Activated CD4-positive, alpha-beta T cell treated with anti-CD3 and anti-CD28 coated beads for 48 hours (primary cell): ENCODE measurements at regions not wholly inside any gene's neighbourhood (a gene's known extent, or its start where the extent isn't known, plus 50 kb on each side); places are given as distances from the start of the nearest gene placed in this dataset.

ENCODE experiments used
- DNase-seq: peaks from one replicate; pipeline ENCODE4 v3.0.0-alpha.2; 2020

DNA sequence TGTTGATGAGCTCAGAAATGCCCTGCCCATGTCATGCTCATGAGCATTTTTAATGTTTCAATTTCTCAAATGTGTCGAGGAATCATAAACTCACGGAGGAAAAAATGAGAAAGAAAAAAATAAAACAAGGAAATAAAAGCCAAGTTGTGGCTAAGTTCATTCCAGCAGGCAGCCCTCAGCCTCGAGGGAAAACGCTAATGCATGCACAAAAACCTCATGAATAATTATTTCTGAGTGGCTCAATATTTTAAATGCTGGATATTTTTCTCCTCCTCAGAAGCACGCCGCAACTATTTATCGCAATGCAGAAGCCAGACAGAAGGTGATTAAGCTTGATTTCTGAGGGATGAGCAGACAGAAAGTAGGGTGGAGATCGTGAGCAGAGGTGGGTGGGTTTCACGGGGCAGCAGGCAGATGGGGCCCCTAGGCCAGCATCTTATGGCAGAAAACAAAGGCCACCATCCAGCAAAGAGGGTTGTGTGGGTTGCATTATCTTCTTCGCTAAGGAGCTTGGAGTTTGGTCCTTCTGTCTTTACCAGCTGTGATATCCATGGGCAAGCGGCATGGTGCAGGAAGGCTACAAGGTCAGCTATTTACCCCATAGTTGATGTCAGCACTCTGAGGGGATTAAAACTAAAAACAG, 151.5 kb upstream of the LRFN2 start:
- no peak for DNase-seq

DNA sequence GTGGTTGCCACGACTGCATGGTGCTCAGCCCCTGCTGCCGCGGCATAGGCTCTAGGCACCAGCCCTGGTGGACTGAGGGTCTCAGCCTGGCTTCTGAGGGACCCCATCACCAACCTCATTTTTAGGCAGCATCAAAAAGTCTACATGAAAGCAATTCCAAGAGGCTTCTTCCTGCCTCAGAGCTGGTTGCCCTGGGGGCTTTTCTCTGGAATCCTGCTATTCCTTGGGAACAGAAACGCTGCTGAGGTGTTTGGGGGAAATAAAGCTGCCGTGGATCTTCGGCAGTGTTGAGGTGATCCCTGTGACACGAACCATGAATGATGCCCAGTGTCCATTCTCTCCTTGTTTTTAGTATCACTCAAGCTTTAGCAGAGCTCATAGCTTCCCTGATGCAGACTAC, 148.4 kb upstream of the LRFN2 start:
- no peak for DNase-seq

DNA sequence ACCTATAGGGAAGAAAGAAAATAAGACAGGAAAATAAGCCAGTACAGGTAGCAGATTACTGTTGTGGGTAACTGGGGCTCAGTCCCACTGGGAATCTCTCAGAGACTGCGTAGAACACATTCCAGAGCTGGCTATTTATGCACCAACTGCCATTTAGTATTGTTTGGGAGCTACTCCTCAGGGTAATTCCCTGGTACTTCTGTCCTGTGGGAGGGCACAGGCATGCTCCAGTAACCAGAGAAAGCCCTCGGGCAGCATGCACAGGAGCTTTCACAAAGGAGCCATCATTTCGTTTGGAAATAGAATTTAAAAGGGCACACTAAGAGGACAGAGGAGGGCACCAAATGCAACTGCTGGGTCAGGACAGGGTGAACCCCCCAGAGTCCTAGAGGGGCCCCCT, 148.0 kb upstream of the LRFN2 start:
- DNase-seq: no peak

DNA sequence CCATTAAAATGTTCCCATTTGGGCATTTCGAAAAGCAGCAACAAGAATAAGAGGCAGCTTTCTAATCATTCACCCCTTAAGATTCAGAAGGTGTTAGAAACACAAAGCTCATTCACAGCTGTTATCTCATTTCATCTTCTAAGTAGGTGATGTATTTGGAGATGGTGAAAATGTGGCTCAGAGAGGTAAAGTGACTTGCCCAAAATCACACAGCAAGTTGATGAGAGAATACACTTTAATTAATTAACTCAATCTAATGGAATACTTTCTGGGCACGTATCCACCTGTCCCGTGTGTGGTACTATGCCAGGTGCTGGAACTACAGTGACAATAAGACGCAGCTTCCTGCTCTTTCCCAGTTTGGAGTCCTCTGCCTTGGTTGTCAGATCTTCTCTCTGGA, 147.4 kb upstream of the LRFN2 start:
- DNase-seq: no peak

DNA sequence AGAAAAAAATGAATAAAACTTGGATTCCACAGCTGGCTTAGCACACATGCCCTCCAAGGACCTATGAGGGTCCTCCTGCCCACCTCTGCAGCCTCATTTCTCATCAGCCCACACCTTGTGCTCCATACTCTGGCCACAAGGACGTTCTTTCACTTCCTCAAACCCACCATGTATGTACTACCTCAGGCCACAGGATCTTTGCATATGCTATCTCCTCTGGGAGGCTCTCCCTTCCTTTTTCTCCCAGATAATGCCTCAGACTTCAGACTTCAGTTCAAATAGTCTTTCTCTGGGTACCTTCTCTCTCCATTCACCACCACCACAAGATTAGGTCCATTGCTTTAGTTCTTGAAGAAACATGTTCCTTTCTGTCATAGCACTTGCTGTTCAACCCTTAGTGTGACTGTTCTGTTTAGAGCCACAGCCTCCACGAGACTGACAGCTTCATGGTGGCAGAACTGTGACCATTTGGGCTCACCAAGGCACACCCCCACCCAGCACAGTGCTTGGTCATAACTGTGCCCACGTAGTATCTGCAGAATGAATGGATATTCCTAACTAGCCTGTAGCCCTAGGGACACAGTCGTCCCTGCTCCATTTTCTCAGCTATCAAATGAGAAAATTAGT, 146.7 kb upstream of the LRFN2 start:
- DNase-seq: no peak

DNA sequence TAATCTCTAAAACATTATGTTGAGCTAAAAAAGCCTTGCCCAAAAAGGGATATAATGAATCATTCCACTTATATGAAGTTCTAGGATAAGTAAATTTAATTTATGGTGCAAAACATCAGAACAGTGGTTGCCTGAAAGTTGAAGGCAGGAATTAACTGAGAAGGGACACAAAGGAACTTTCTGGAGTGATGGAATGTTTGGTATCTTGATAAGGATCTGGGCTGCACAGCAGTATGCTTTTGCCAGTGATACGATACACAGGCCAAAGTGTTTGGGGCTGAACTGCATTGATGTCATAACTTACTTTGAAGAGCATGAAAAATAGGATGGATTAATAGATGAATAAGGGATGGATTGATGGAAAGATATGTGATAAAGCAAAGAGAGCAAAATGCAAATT, 146.1 kb upstream of the LRFN2 start:
- DNase-seq: no peak

DNA sequence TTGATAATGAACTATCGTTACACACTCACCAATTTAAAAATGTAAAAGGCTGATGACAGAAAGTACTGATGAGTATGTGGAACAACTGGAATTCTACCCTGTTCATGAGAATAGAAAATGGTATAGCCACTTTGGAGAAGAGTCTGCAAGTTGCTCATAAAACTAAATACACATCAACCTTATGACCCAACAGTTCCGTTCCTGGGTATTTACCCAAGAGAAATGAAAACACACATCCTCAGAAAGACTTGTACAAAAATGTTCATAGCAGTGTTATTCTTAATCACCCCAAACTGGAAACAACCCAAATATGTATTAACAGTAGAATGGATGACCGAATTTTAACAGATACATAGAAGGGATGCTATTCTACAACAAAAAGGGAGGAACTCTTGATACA, 145.7 kb upstream of the LRFN2 start:
- DNase-seq: no peak

DNA sequence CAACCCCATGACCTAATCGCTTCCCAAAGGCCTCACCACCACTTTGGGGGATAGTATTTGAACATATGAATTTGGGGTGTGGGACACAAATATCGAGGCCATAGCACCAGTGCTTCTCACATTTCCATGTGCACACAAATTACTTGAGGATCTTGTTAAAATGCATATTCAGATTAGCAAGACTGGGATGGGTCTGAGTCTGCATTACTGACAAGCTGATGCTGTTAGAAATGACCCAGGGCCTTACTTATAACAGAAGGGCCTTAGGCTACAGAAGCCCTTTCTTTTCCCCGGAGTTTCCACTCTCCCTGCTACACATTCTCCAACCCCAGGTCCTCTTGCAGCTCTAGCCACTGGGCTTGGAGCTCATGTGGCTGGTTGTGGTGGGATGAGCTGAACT, 141.5 kb upstream of the LRFN2 start:
- no peak for DNase-seq

DNA sequence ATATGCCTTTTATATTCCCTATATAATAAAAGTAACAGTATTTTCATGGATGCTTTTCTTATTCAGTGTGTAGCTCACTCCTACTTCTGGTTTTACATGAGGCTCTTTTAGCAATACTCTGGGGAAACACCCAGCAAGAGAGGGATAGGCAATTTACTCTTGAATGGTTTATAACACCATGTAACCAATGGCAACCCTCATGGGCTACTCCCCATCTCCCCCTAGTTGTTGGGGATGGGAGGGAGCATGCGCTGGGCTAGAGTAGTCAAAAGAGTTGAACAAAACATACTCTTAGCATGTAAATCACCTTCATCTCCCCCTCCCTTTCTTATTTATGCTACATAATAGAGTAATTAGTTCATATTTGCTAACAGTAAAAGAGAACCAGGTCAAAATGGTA, 140.1 kb upstream of the LRFN2 start:
- DNase-seq: no peak

DNA sequence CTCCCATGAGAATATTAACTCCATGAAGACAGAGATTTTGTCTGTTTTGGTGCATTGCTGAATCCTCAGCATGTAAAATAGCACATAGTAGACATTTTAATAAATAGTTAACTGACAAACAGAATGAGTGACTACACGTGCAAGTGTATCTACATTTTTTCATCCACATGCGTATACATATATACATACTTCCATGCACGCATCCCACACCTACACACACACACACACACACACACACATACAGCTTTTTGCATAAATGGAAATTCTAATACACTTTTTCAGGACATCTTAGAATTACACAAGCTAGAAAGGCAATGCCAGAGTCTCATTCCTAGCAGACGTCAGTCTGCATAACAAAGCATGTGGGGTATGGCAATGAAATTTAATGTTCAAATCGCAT, 139.7 kb upstream of the LRFN2 start:
- DNase-seq: no peak

DNA sequence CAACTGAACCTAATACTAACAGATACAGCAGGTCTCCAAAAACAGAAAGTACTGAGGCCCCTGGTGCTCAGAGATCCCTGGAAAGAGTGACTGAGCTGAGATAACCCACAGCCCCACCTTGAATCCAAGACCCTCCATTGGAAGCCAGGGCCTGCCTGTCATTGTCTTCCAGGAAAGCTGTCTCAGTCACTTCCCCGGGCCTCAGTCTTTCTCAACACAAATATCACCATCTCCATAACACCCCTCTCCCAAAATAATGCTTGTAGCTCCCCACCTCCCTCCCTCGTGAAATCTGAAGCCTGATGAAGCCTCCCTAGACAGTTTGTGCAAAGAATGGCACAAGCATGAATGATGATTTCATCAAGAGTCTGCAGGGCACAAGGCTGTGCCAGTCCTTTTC, 138.2 kb upstream of the LRFN2 start:
- no peak for DNase-seq

DNA sequence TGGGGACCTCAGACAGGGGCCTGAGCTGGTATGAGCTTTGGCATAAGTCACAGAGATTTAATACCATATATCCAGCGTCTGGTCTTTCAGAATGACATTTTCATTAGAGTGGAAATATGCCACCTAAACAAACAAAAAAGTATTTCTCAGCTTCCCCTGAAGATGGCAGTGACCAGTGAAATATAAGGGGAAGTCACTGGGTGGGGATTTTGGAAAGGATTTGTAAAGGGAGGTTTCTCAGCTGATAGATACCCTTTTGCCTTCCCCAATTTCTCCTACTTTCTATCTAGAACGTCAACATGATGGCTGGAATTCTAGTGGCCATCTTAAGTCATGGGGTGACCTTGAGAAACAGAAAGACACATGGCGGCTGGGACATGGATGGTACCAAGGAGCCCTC, 137.7 kb upstream of the LRFN2 start:
- no peak for DNase-seq

DNA sequence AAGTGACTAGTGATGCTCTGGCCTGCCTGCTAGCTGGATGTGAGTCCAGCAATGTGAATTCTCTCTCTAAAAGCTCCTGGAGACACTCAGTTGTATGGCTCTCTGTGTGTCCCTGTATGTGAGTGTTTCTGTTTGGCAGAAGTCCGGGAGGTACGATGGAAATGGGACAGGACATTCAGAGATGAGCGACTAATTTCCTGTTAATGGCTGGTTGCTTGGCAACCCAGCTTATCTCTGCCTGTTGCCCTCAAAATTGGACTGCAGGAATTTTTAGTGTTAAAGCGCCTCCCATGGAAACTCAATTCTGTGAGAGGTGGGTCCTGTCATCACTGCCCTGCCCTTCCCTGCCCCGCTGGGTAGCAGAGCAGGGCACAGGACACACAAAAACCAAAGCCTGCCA, 136.8 kb upstream of the LRFN2 start:
- no peak for DNase-seq

DNA sequence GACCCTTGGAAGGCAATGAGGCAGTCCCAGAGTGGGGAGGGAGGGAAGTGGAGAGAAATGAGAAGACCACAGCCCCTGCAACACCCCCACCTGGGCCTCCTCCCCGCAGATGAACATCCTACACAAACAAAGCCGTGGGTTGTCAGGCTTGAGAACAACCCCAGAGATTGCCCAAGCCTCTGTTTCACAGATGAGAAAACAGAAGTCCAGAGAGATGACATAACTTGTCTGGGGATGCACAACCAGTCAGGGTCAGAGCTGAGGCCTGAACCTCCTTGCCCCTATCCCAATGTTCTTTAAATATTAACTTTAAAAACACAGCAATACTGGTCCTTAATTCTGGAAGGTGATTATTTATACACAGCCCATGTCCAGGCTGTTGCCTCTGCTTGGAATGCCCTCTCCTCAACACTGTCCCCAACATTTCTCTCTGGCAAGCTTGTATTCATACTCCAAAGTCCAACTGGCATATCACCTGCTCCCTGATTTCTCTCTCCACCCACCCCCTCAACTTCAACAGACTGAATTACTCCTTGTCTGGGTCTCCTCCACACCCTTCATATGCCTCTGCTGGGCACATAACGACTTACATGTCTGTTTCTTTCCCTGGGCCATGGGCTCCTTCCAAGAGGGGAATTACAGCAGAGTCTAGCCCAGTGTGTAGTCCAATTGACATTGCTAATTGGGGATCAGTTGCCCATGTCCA, 135.5 kb upstream of the LRFN2 start:
- no peak for DNase-seq

DNA sequence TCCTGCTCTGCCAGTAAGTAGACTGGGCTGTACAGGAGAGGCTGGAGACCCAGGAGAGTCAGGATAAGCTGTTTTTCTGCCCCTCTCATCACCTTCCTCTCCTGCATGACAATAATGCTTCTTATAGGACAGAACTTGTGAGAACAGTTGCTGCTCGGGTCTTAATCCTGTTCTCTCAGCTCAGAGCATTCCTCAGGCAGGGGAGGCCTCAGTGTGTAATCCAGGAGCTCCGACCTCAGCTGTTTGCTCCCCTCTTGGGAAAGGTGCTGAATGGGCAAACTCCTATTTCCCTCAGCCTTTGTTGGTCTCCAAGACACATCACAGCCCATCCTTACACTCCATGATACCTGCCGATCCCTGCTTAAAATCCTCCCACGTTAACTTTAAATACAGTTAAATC, 134.9 kb upstream of the LRFN2 start:
- DNase-seq: no peak

DNA sequence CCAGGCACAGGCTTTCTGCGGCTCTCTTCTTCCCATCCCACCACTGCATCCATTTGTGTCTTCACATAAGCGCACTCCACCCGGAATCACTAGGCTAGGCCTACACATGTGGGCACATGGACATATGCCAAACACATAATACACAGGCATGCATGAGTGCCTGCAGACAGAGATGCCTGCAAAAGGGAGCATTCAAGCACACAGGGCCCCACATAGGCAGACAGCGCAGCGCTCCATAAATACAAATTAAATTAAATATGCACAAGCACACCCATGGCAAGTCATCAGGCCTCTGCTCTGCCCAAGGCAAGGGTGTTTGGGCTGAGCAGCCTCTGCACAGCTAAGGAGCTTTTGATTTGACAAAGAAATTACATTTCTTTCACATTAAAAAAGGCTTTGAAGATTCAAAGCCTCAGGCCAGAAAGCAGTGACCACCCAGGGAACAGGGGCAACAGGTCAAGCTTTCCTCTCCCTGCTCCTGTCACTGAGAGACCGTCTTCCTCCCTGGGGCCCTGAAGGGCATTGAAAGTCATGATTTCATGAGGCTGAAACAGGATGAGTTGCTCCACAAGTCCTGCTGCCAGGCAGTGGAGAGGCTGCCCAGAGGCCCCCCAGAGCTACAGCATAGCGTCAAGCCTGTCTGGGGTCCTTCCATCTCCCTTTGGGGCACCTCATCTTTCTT, 134.2 kb upstream of the LRFN2 start:
- DNase-seq: no peak

DNA sequence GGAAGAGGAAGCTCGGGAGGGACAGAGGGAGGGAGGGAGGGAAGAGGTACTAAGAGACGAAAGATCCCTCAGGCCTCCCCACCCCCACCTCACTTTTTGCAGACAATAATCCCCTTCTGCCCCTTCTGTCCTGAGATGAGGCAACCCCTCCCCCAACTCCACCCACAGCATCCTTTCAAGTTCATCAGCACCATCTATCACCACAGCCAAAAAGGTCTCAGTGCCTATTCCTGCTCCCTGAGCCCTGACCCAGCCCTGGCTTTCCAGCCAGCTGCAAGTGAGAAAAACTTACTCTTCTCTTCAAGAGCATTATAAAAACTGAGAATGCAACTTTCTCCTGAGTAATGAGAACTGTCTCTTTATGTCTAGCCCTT, 133.2 kb upstream of the LRFN2 start:
- no peak for DNase-seq

DNA sequence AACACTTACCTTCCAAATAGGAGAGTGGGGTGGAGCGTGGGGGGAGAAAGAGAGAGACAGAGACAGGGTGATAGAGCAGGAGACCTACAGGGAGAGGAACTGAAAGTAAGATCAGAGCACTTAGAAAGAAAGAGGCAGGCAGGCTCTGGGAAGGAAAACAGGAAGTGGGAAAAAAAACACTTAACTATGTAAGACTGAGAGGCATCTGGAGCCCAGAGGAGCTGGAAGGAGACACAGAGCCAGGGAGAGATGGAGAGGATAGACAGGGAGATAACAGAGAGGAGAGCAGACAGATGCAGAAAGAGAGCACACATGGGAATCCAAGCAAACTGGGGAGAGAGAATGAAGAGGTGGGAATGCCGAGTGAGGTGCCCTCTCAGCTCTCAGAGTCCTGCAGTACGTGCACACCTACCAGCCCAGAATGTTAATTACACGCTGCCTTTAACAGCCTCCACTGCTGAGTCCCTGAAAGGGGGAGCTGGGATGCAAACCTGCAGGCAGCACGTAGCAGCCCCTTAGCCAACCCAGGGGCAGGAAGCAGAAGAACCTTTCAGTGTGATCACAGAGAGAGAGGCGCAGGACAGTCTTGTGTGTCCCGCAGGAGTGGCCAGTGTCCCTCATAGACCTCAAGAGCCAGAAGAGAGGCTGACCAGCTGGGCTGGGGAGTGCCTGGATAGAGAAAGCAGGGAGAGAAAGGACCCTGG, 132.7 kb upstream of the LRFN2 start:
- no peak for DNase-seq

DNA sequence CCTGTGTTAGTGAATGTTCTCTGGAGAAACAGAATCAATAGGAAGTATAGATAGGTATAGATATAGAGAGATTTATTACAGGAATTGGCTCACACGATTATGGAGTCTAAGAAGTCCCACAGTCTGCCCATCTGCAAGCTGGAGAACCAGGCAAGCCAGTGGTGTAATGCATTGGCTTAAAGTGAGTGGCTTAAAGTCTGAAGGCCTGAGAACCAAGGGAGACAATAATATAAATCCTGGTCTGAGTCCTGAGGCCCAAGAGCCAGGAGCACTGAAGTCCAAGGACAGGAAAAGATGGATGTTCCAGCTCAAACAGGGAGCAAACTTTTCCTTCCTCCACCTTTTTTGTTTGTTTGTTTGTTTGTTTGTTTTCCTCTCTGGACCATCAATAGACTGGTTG, 131.2 kb upstream of the LRFN2 start:
- no peak for DNase-seq

DNA sequence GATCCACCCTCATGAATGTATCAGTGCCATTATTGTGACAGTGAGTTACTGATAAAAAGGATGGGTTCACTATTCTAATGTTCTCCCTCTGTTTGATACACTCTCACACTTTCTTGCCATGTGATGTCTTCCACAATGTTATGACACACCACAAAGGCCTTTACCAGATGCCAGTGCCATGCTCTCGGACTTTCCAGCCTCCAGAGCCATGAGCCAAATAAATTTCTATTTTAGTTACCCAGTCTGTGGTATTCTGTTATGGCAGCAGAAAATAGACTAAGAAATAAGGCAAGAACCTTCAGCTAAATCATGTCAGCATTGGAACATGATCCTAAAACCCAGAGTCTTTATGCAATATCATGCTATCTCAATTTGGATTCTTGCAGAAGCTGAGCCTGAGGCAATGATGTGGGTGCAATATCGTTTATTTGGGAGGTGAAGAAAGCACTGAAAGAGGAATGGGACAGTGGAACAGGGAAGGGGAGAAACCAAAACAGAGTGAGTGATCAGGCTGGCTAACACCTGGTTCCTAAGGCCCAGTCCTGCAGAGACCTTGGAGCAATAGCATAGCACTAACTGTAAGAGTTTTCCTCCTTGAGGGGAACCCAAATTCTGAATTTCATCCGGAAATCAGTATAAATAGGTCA, 130.4 kb upstream of the LRFN2 start:
- DNase-seq: no peak

DNA sequence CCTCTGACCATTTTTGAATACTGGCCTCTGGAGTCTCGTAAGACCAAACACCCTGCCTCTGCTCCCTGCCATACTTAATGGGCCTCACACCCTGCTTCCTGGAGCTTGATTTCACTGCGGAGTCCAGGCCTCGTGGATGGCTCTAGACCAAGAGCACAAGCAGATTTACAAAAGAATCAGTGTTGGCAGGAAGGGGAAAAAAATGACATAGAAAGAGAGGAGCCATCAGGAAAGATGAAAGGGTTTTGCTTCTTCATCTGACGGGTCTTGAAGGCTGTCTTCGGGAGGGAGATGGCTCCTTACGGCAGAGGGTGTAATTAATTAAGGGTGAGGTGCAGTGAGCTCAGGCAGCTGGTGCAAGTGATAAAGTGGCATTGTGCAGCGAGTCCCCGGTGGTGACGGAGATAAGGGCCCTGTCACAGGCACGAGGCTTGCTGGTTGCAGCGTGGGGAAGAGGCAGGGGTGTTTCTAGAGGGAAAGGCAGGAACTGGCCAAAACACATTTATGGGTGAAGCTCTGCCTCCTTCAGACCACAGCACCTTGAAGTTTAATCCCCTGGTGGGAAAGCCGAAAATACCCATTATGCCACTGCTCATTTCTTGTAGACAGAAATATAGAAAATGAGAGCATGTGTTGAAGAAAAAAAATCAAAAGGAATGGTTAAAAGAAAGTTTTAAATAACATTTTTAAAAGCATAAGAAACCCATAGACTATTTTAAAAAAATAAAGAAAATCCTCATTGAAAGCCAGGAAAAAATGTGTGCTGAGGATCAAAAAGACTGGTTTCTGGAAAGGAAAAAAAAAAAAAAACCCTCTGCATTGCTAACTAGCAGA, 128.6 kb upstream of the LRFN2 start:
- DNase-seq: no peak
